ENCODE measurements at regions not wholly inside any gene's neighbourhood (a gene's known extent, or its start where the extent isn't known, plus 50 kb on each side); places are given as distances from the start of the nearest gene placed in this dataset.

DNA sequence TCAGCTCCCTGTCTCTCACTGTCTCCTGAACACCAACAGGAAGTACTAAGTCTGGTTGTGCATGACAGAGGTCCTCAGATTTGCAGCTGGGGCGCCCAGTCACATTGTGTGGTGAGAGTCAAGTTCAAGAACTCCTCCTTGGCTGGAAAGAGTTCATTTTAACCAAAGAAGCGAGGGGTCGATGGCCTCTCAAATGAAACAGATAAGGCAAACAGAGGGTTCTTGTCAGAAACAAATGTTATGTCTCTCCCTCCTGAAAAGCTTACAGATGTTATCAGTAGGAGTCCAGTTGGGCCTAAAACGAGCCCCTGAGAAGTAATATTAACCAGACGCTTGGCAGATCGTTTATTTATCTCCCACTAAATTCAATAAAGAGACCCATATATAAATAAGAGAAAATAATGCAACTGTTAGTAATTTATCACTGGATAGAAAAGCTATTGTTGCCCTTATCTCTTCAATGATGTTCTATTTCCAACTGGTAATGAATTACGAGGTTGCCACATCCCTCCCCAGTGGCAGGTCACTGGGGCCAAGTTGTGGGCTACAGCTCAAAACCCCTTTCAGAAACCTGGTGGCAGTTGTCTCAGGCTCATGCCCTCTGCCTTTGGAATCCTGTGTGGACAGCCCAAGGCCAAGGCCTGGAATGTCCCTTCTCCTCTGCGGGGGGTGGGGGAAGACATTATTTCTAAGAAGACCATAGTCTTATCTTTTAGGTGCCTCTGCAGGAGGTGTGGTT is 307.5 kb upstream of the DYNLRB2 start:
- Histone ChIP-seq H3K9me3 (no peaks in the 10 kb centered on the region), H3K27ac (no peak overlapping the region), H3K36me3 (ENCODE audit: insufficient read depth in 1 of 2, low read depth in 1 of 2) (no peaks in the 10 kb centered on the region), H3K4me1 (no peaks in the 10 kb centered on the region), H3K27me3 (ENCODE audit: insufficient read depth in 3 of 3, low read length in 2 of 3) (no peaks in the 10 kb centered on the region), H3K4me3 (no peak overlapping the region)
- ATAC-seq (no peak), DNase-seq (no peak)
- TF ChIP-seq CTCF (IDR thresholded peaks at IDR 0.05): no peak
- intact Hi-C loops (cut with DNase I): no loop called here
- WGBS, 3 donors: 77 to 89% (median 80%) methylated on average over 8 of the region's 8 CpGs

DNA sequence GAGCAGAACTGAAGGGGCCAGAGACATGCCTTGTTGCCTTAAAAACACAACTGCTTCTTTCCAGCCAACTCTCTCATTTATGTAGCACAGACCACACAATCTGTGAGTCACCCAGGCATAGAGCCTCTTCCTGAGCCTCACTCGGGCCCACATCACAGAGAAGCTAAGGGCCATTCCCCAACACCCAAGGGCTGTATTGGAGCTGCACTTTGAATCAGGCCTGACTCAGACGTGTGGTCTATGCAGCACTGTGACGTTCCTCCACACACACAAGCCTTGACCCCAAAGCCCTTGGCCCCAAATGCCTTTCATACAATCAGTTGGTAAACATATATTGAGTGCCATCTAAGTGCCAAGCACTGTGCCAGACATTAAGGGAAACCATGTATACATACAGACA is 308.9 kb upstream of the DYNLRB2 start:
- H3K9me3 ChIP-seq: no peaks in the 10 kb centered on the region
- 76 to 84% (median 82%) methylated on average over 3 of the region's 3 CpGs for WGBS, 3 donors
- no peak overlapping the region for H3K4me3 ChIP-seq
- DNase-seq: no peak
- ATAC-seq: no peak
- no peak overlapping the region for H3K27ac ChIP-seq
- H3K36me3 ChIP-seq (ENCODE audit: insufficient read depth in 1 of 2, low read depth in 1 of 2): no peaks in the 10 kb centered on the region
- no peak for TF ChIP-seq CTCF (IDR thresholded peaks at IDR 0.05)
- H3K4me1 ChIP-seq: no peaks in the 10 kb centered on the region
- intact Hi-C loops (cut with DNase I): no loop called here
- H3K27me3 ChIP-seq (ENCODE audit: insufficient read depth in 3 of 3, low read length in 2 of 3): no peaks in the 10 kb centered on the region

DNA sequence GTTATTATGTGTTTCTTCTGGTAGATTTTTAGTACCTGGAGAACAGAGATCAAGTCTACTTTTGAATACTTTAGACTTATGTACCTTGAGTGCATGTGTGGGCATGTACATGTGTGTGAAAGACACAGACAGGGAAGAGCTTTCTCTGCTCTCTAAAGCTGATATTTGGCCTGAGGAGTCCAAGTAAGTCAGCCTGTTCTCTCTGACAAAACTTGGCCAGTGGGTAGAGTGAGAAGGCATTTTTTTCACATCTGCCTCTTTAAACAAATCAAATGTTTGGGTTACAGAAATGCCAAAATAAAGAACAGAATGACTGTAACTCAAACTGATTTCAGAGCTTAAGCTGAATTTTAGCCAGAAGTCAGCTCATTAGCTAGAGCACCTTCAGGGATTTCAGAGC is 309.7 kb upstream of the DYNLRB2 start:
- peaks cover 4% of the 10 kb centered on the region for H3K9me3 ChIP-seq
- H3K27me3 ChIP-seq (ENCODE audit: insufficient read depth in 3 of 3, low read length in 2 of 3): no peaks in the 10 kb centered on the region
- no peak for DNase-seq
- intact Hi-C loops (cut with DNase I): no loop called here
- no peaks in the 10 kb centered on the region for H3K36me3 ChIP-seq (ENCODE audit: insufficient read depth in 1 of 2, low read depth in 1 of 2)
- no peak overlapping the region for H3K4me3 ChIP-seq
- no peak overlapping the region for H3K27ac ChIP-seq
- no peaks in the 10 kb centered on the region for H3K4me1 ChIP-seq
- no peak for TF ChIP-seq CTCF (IDR thresholded peaks at IDR 0.05)
- no peak for ATAC-seq

- Histone ChIP-seq H3K4me3 (no peak overlapping the region), H3K27me3 (ENCODE audit: insufficient read depth in 3 of 3, low read length in 2 of 3) (no peaks in the 10 kb centered on the region), H3K9me3 (peaks cover 7% of the 10 kb centered on the region), H3K4me1 (no peaks in the 10 kb centered on the region), H3K36me3 (ENCODE audit: insufficient read depth in 1 of 2, low read depth in 1 of 2) (no peaks in the 10 kb centered on the region), H3K27ac (no peak overlapping the region)
- 70 to 76% (median 75%) methylated on average over 4 of the region's 4 CpGs for WGBS, 3 donors
- no peak for TF ChIP-seq CTCF (IDR thresholded peaks at IDR 0.05)
- intact Hi-C loops (cut with DNase I): no loop called here
- DNase-seq (no peak), ATAC-seq (no peak)
Observed at GRCh38 chr16:80230328-80231120, 310.3 kb upstream of the DYNLRB2 start.
